Stimulated activated CD4-positive, alpha-beta T cell treated with anti-CD3 and anti-CD28 coated beads, Interleukin-12 subunit alpha, Interleukin-12 subunit beta, amount 100 ng/mL, for 48 hours (primary cell): ENCODE measurements at regions not wholly inside any gene's neighbourhood (a gene's known extent, or its start where the extent isn't known, plus 50 kb on each side); places are given as distances from the start of the nearest gene placed in this dataset.
"Not testable (repeated sequence)": the region's sequence is repeated elsewhere in the genome, so short reads cannot be mapped to it uniquely, and the experiment has no call there.

Experiments
- DNase-seq, 3 donors: peaks; one replicate each; pipeline ENCODE4 v3.0.0-alpha.2; 2020; ENCODE audit warnings: low read depth in 2 of 3, low spot score in 1 of 3

- DNase-seq, result no peak
Observed at GRCh38 chr11:115659061-115659963, 155.1 kb upstream of the CADM1 start.

- DNase-seq, result no peak
Observed at GRCh38 chr11:115657586-115657985, 153.4 kb upstream of the CADM1 start.

- no peak for DNase-seq
Observed at GRCh38 chr11:115656669-115657068, 152.5 kb upstream of the CADM1 start.

GRCh38 chr11:115656041-115656440 lies 151.8 kb upstream of the CADM1 start:
- no peak for DNase-seq

- no peak for DNase-seq
Observed at GRCh38 chr11:115654792-115655191, 150.6 kb upstream of the CADM1 start.

GRCh38 chr11:115653926-115654325 lies 149.7 kb upstream of the CADM1 start:
- DNase-seq, result no peak

GRCh38 chr11:115653076-115653475 lies 148.9 kb upstream of the CADM1 start:
- no peak for DNase-seq

GRCh38 chr11:115652496-115652895 lies 148.3 kb upstream of the CADM1 start:
- DNase-seq, result no peak

- no peak for DNase-seq
Observed at GRCh38 chr11:115652094-115652493, 147.9 kb upstream of the CADM1 start.

GRCh38 chr11:115649461-115649860 lies 145.2 kb upstream of the CADM1 start:
- DNase-seq, result no peak

- DNase-seq, result no peak
Observed at GRCh38 chr11:115645631-115646317, 141.6 kb upstream of the CADM1 start.

- DNase-seq, result no peak
Observed at GRCh38 chr11:115644856-115645255, 140.6 kb upstream of the CADM1 start.

- DNase-seq, result no peak
Observed at GRCh38 chr11:115643549-115644270, 139.5 kb upstream of the CADM1 start.

- DNase-seq, result no peak
Observed at GRCh38 chr11:115642660-115643059, 138.4 kb upstream of the CADM1 start.

- no peak for DNase-seq
Observed at GRCh38 chr11:115637599-115638241, 133.5 kb upstream of the CADM1 start.

GRCh38 chr11:115636753-115637527 lies 132.7 kb upstream of the CADM1 start:
- no peak for DNase-seq

GRCh38 chr11:115633977-115634376 lies 129.8 kb upstream of the CADM1 start:
- not testable (repeated sequence) for DNase-seq

GRCh38 chr11:115632061-115632460 lies 127.8 kb upstream of the CADM1 start:
- no peak for DNase-seq

- DNase-seq, result no peak
Observed at GRCh38 chr11:115631609-115632008, 127.4 kb upstream of the CADM1 start.

GRCh38 chr11:115630214-115630613 lies 126.0 kb upstream of the CADM1 start:
- no peak for DNase-seq
